ENCODE measurements at regions not wholly inside any gene's neighbourhood (a gene's known extent, or its start where the extent isn't known, plus 50 kb on each side); places are given as distances from the start of the nearest gene placed in this dataset.
"Not testable (repeated sequence)": the region's sequence is repeated elsewhere in the genome, so short reads cannot be mapped to it uniquely, and the experiment has no call there.

GRCh38 chr2:120637847-120638246 is 97.8 kb upstream of the GLI2 start:
- no peak for FAIRE-seq

- no peak for FAIRE-seq
These were observed 97.2 kb upstream of the GLI2 start for GRCh38 chr2:120638450-120638849.

GRCh38 chr2:120641366-120641771 is 94.3 kb upstream of the GLI2 start:
- FAIRE-seq: no peak

DNA sequence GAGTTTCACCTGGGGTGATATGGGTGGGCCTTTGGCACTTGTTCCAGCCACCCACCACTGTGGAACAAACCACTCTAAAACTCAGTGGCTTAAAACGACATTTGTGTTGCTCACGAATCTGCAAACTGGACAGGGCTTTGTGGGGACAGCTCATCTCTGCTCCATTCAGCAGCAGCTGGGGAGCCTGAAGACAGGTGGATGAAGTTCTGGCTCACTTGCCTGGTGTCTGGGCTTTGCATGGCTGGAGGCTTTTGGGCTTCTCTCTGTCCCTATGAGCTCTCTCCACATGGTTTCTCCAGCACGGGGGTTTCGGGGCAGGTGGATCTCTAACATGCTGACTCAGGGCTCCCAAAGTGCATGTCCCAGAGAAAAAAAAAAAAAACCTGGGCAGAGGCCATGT is 93.0 kb upstream of the GLI2 start:
- FAIRE-seq: no peak

GRCh38 chr2:120646994-120647393 is 88.7 kb upstream of the GLI2 start:
- FAIRE-seq: no peak

DNA sequence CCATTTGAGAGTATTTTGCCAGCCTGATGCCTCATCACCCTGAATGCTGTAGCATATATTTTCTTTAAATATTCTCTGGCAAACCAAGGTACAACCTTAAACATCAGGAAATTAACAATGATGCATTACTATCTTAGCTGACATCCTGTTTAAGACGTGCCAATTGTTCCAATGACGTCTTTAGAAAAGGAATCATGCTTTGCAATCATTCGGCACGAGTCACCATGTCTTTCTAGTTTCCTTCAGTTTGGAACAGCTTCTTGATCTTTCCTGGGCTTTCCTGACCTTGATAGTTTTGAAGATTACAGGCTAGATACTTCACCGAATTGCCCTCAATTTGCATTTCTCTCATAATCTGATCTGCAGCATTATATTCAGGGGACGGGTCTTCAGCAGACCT is 88.2 kb upstream of the GLI2 start:
- no peak for FAIRE-seq

DNA sequence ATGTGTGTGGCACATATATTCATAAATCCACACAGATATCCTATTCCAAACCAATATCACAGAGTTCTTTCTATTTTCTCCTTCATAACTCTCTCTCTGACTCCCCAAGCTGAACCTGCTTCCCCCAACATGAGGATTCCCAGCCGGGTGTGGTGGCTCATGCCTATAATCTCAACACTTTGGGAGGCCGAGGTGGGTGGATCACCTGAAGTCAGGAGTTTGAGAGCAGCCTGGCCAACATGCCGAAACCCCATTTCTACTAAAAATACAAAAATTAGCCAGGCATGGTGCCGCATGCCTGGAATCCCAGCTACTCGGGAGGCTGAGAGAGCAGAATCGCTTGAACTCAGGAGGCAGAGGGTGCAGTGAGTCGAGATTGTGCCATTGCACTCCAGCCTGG is 86.3 kb upstream of the GLI2 start:
- FAIRE-seq: not testable (repeated sequence)

DNA sequence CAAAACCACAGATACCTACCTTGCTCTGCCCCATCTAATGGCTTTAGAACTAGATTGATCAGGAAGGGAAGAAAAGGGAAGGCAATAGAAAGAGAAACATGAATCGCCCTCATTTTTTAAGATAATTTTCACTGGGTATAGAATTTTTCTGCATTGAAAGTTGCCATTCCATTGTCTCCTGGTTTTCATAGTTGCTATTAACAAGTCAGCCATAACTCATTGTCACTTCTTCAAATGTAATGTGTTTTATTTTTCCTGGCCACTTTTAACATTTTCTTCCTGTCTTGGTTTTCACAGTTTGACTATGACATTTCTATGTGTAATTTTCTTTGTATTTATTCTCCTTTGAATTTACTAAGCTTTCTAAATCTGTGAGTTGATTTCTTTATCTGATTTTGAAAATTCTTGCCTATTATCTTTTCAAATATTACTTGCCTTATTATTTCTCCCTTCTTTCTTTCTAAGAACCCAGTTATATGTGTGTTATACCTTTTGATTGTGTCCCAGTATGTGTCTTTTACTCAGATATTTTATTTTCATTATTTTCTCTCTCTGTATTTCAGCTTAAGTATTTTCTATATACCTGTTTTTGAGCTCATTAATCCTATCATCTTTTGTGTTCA is 85.5 kb upstream of the GLI2 start:
- FAIRE-seq: no peak

DNA sequence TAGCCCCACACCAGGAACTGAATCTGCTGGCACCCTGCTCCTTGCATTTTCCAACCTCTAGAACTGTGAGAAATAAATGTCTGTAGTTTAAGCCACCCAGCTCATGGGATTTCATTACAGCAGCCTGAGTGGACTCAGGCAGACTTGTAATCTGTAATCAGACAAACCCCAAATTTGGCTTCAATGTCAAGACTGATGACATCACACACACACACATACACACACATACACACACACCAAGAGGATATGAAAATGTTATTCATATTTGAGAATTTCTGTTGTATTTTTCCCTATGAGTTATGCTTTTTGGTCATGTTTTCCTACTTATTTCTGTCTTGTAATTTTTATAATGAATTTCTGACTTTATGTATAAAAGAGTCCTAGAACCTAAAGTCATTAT is 83.8 kb upstream of the GLI2 start:
- FAIRE-seq: no peak

DNA sequence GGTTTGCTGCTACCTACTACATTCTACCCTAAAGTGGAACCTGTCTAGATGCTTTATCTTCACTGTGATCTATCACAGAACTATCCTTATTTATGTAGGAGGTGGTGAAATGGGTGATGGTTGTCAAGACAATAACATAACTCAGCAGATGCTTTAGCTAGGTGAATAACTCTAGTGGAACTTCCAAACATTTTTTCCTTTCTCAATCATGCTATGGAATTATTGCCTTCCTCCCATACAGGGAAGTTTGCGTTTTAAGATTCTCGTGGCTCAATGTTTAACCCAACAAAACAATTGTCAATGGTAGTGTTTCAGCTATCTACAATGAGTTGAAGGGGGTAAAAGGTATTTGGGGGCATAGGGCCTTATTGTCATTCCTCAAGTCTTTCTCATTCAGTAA is 82.6 kb upstream of the GLI2 start:
- FAIRE-seq: no peak

DNA sequence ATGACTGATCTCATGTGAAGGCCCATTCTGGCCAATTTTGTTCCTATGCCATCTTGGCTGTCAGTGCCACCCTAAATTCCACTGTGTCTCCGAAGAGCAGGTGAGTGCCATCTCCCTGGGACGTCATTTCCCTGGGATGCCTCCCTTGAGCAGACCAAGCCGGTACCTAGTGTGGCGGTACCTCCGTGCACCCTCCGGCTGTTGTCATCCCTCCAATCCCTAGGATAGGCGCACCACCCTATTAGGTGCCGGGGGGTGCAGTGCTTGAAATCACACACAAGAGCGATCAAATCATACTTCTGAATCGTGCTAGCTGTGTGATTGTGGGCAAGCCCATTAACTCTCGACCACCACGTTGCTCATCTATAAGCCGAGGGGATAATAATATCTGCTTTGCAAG is 81.8 kb upstream of the GLI2 start:
- FAIRE-seq: no peak

DNA sequence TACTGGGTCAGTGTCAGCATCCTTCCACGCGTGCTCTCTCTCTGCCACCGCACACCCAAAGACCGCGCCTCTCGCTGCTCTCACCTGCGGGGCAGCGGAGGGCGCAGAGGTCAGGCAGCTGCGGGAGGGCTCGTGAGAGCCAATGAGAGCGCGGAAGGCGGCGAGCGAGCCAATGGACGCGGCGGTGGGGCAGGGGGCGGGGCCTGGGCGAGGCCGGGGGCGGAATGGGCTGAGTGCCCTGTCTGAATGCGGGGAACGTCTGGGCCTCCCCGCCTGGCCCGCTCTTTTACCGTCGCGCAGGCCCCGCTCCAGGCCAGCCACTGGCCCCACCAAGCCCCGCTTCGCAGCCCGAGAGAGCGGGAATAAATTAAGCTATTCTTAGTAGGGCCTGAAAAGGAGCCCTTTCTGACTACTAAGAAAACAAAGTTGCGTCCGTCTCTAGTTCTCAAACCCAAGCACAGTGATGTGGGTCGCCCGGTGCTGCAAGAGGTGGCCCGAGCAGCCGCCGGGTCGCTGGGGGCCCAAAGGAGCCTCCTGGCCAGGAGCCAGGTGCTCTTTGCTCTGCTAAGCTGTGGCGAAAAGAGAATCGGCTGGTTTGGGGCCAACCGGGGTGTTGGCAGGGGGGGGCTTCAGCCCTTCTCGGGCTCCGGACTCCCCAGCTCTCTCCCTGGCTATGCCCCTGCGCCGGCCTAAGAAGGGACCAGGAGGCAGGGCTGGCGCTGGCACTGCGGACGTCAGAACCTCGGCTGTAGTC is 81.1 kb upstream of the GLI2 start:
- FAIRE-seq: no peak

GRCh38 chr2:120656273-120656950 is 79.3 kb upstream of the GLI2 start:
- no peak for FAIRE-seq

DNA sequence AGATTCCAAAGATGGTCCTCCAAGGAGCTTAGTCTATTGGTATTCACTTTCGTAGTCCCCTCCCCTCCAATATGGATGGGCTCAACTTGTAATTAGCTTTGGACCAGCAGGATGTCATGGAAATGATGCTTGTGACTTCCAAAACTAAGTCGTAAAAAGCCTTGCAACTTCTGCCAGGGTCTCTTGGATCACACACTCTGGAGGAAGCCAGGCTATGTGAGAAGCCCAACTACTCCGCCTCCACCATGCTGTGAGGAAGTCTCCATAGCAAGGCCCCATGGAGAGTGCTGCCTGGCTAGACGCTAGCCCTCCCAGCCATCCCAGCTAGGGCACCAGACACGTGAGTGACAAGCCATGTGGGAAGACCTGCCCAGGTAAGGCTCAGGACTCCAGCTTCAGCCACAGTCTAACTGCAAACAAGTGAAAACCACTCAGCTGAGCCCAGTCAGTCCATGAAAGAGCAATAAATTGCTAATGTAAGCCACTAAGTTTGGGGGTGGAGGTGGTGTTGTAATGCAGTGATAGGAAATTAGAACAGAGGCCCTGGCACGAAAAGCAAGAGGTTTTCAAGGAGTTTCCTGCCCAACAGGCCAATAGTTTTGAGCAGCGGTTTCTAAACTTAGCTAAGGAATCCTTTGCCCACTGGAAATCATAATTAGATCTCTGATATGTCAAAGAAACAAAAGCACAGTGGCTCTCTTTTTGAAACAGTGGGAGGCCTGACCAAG is 77.5 kb upstream of the GLI2 start:
- FAIRE-seq: no peak

- no peak for FAIRE-seq
These were observed 76.9 kb upstream of the GLI2 start for GRCh38 chr2:120658770-120659158.

DNA sequence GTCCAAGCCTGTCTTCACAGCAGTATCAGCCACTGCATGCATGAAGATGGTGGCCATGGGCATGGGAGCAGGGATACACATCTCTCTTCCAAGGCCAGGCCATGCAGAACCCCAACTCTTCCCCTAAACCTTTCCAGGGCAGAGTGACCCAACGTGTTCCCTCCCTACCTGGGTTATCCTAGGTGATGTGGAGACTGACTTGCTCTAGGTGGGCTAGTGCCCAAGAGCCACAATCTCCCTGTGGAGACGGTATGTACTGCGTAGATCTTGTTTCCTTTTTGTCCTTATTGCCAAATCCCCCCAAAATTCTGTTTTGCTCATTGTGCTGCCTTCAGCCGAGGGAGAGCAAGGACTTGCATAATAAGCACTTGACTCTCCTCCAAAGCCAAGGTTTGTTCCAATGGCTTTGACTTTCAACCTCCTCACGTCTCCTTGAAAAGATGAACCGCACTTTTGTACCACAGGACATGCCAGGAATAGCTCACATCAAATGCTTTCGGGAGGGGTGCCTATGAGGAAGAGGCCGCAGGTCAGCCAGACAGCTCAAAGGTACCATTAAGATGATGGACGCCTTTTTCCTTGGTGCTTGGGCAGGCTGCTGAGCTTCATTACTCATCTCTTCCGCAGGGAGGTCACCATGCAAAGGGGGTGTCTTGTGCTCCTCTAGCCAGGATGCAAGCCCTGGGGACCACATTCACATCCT is 76.2 kb upstream of the GLI2 start:
- no peak for FAIRE-seq

- no peak for FAIRE-seq
These were observed 75.5 kb upstream of the GLI2 start for GRCh38 chr2:120660056-120660694.

DNA sequence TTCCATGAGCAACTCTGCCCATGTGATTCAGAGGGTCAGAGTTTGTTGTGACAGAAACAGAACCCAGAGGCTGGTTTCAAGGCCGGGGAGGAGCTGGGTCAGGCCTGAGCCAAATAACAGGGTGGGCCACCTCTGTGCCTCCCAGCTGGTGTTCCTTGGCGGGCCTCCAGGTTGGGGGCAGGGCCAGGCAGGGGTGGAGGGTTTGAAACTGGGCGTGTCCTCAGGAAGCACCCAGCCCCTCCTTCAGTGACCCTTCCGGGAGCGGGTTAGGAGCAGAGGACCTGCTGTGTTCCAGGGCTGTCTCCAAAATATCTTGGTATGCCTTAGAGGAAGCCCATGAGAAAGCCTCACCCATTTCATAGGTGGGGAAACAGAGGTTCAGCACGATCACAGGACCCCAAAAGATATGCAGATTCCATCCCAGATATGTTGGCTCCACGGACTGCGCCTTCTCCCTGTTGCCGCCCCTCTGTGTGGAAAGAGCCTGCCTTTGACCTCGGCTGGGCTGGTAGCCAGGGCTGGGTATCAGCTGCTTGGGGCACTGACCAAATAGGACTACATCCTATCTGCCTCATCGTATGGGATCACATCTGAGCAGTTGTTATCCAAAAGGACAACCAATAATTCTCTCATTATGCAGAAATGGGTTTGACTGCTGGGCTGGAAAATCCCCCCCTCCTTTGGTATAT is 74.8 kb upstream of the GLI2 start:
- FAIRE-seq: no peak

DNA sequence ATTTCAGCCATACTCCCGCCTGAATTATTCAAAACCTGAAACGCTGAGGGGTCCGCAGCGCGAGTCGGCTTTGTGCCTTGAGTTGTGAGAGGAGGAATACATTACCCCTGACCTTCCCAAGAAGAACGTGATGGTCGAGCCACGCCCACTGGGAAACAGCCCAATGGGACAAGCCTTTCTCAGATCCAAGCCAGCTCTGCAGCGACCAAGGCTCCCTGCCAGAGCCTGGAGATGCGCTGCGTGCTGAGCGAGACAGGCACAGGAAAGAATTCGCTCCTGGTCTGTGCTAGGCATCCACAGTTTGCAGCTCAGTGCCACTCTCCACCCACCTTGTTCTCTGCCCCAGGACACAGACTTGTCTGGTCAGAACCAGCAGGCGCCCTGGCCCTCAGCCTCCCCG is 74.1 kb upstream of the GLI2 start:
- FAIRE-seq: no peak

DNA sequence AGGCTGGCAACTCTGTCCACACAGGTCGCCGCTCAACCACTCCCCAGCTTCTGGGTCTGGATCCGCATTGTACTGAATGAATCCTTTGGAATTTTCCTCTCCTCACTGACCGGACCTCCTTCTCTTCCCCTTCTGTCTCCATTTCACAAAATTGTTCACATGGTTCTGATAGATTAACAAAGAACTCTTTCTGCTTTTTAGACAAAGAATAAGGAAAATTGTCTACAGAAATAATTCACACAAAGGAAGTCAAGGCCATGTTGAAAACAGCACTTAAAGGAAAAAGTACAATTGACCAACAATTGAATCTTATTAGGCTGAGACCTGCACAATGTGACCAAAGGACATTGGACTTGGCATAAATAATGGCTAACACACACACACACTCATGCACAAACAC is 73.6 kb upstream of the GLI2 start:
- FAIRE-seq: no peak

GRCh38 chr2:120662746-120663145 is 72.9 kb upstream of the GLI2 start:
- FAIRE-seq: no peak

DNA sequence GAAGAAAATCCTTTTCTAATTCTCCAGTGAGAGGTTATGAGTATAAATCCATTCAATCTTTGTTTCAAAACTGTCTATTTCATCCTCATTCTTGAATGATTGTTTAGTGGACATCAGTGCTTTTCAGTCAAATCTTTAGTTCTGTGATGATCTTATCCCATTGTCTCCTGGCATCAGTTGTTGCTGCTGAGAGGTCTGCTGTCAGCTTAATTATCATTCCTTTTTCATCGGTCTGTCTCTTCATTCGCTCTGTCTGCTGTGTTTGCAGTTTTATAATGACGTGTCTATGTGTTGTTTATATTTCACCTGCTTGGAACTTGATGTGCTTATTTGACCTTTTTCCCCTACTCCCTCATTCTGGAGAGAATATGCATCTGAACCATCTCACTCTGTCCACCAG is 69.2 kb upstream of the GLI2 start:
- no peak for FAIRE-seq
